H1 (cell line): ENCODE measurements at regions not wholly inside any gene's neighbourhood (a gene's known extent, or its start where the extent isn't known, plus 50 kb on each side); places are given as distances from the start of the nearest gene placed in this dataset.

ENCODE experiments used
- CTCF ChIA-PET: fragments of 300-600 bp; sonication (Branson Sonifier 250); formaldehyde crosslinking; loops from one replicate; lab custom pipeline; 2021; ENCODE audit not compliant: partially characterized antibody; lab: Charles Lee
- POLR2A ChIA-PET: fragments of 300-600 bp; sonication (Branson Sonifier 250); formaldehyde crosslinking; loops from one replicate; lab custom pipeline; 2021; ENCODE audit warnings: inconsistent platforms; ENCODE audit not compliant: partially characterized antibody; lab: Charles Lee
- DNase-seq, 2 experiments: peaks; one replicate each; pipeline versions ENCODE4 v3.0.0 to v3.0.0-alpha.2; 2010 to 2022; ENCODE audit warnings: low spot score in 2 of 2, low read depth in 1 of 2, mixed read lengths in 1 of 2
- FAIRE-seq: peaks from 2 replicates; lab custom pipeline; 2011; peaks lifted over from hg19 to GRCh38; lab: Jason Lieb, UNC
- H2AFZ ChIP-seq: 2 replicates; pipeline ENCODE4 v1.8.1; 2012; ENCODE audit warnings: low read length, inconsistent platforms
- H2AK5ac ChIP-seq: 2 replicates; pipeline ENCODE4 v1.6.1; 2013; ENCODE audit warnings: low read depth, low read length
- H2BK120ac ChIP-seq: replicated peaks from 2 replicates; pipeline ENCODE3; 2013; ENCODE audit warnings: low read depth, low read length, inconsistent platforms
- H2BK12ac ChIP-seq: 2 replicates; pipeline ENCODE4 v1.6.1; 2013; ENCODE audit warnings: low read depth, low read length
- H2BK15ac ChIP-seq: 2 replicates; pipeline ENCODE4 v1.6.1; 2013; ENCODE audit warnings: low read length
- H2BK20ac ChIP-seq: 2 replicates; pipeline ENCODE4 v1.6.1; 2013; ENCODE audit warnings: low read length
- H2BK5ac ChIP-seq: 2 replicates; pipeline ENCODE4 v1.6.1; 2013; ENCODE audit warnings: low read depth, low read length
- H3K14ac ChIP-seq: 2 replicates; pipeline ENCODE4 v1.6.1; 2013; ENCODE audit warnings: inconsistent platforms; ENCODE audit not compliant: insufficient read length
- H3K18ac ChIP-seq: 2 replicates; pipeline ENCODE4 v1.6.1; 2013; ENCODE audit warnings: low read length; ENCODE audit errors: extremely low read depth
- H3K23ac ChIP-seq: 2 replicates; pipeline ENCODE4 v1.6.1; 2013; ENCODE audit warnings: inconsistent platforms; ENCODE audit not compliant: insufficient read length
- H3K23me2 ChIP-seq: 2 replicates; pipeline ENCODE4 v1.6.1; 2013; ENCODE audit warnings: low read depth, low read length
- H3K27ac ChIP-seq: 2 replicates; pipeline ENCODE4 v1.6.1; 2011; ENCODE audit warnings: low read depth, low read length, inconsistent platforms
- H3K27me3 ChIP-seq, 4 experiments: replicated peaks in 1 of 4; 1 replicate in 1 of 4; 2 replicates in 3 of 4; pipeline versions ENCODE4 v1.6.1 to v1.8.1; 2011 to 2013; ENCODE audit warnings: low read length in 3 of 4, mild to moderate bottlenecking in 3 of 4, inconsistent platforms in 2 of 4, mixed read lengths in 2 of 4, moderate library complexity in 1 of 4; ENCODE audit not compliant: control insufficient read depth in 3 of 4, insufficient read depth in 3 of 4; ENCODE audit errors: extremely low read depth in 1 of 4
- H3K36me3 ChIP-seq, 4 experiments: 2 replicates each; pipeline versions ENCODE4 v1.6.1 to v1.8.1; 2011 to 2013; ENCODE audit warnings: mild to moderate bottlenecking in 4 of 4, low read length in 3 of 4, moderate library complexity in 2 of 4, control low read depth in 1 of 4, inconsistent platforms in 1 of 4; ENCODE audit not compliant: insufficient read depth in 4 of 4, control insufficient read depth in 2 of 4
- H3K4ac ChIP-seq: replicated peaks from 2 replicates; pipeline ENCODE3; 2013; ENCODE audit warnings: low read length, low read depth, mixed read lengths, inconsistent platforms; ENCODE audit not compliant: insufficient read length
- H3K4me1 ChIP-seq, 4 experiments: replicated peaks in 1 of 4; 1 replicate in 1 of 4; 2 replicates in 3 of 4; pipeline versions ENCODE4 v1.6.1 to v1.8.1; 2011 to 2013; ENCODE audit warnings: low read length in 3 of 4, inconsistent platforms in 2 of 4, mixed read lengths in 1 of 4; ENCODE audit not compliant: insufficient read depth in 4 of 4, control insufficient read depth in 3 of 4
- H3K4me2 ChIP-seq, 2 experiments: 2 replicates each; pipeline versions ENCODE4 v1.6.1 to v1.8.1; 2011 to 2013; ENCODE audit warnings: low read depth in 2 of 2, low read length in 2 of 2, control low read depth in 1 of 2, inconsistent platforms in 1 of 2, mild to moderate bottlenecking in 1 of 2; ENCODE audit not compliant: insufficient read depth in 1 of 2
- H3K4me3 ChIP-seq, 4 experiments: fragments of 200-600, 300-600 bp in 1 of 4; sonication (generic), shearing (Covaris generic), sonication (Bioruptor Twin) in 1 of 4; 2 replicates each; pipeline versions ENCODE4 v1.5.1 to v1.8.1; 2011 to 2016; ENCODE audit warnings: low read length in 4 of 4, low read depth in 3 of 4, control low read depth in 2 of 4, inconsistent platforms in 2 of 4, mild to moderate bottlenecking in 2 of 4, mixed read lengths in 1 of 4, moderate library complexity in 1 of 4; ENCODE audit not compliant: insufficient read depth in 2 of 4; ENCODE audit errors: extremely low read depth in 1 of 4
- H3K56ac ChIP-seq: replicated peaks from 2 replicates; pipeline ENCODE3; 2013; ENCODE audit warnings: low read depth, mild to moderate bottlenecking, mixed read lengths, low read length, inconsistent platforms; ENCODE audit not compliant: insufficient read length
- H3K79me1 ChIP-seq: 2 replicates; pipeline ENCODE4 v1.6.1; 2013; ENCODE audit warnings: low read depth, low read length, control low read depth
- H3K79me2 ChIP-seq, 2 experiments: 2 replicates each; pipeline versions ENCODE4 v1.6.1 to v1.8.1; 2012 to 2013; ENCODE audit warnings: low read length in 2 of 2, mild to moderate bottlenecking in 2 of 2, inconsistent platforms in 1 of 2; ENCODE audit not compliant: insufficient read depth in 2 of 2, control insufficient read depth in 1 of 2
- H3K9ac ChIP-seq, 4 experiments: replicated peaks in 1 of 4; 1 replicate in 1 of 4; 2 replicates in 3 of 4; pipeline versions ENCODE4 v1.6.1 to v1.8.1; 2011 to 2013; ENCODE audit warnings: low read depth in 3 of 4, low read length in 3 of 4, control low read depth in 2 of 4, mild to moderate bottlenecking in 2 of 4, moderate library complexity in 2 of 4, inconsistent platforms in 1 of 4; ENCODE audit errors: extremely low read depth in 1 of 4
- H3K9me3 ChIP-seq, 2 experiments: 2 replicates each; pipeline versions ENCODE4 v1.6.1 to v1.8.1; 2012 to 2013; ENCODE audit warnings: mild to moderate bottlenecking in 2 of 2, moderate library complexity in 2 of 2, control low read depth in 1 of 2, inconsistent platforms in 1 of 2, low read depth in 1 of 2, low read length in 1 of 2, mixed read lengths in 1 of 2; ENCODE audit not compliant: insufficient read depth in 2 of 2
- H4K20me1 ChIP-seq, 2 experiments: replicated peaks in 1 of 2; 2 replicates each; pipeline versions ENCODE3 to v1.8.1; 2011 to 2013; ENCODE audit warnings: inconsistent platforms in 2 of 2, low read length in 2 of 2, mild to moderate bottlenecking in 1 of 2; ENCODE audit not compliant: insufficient read depth in 2 of 2, control insufficient read depth in 1 of 2
- H4K5ac ChIP-seq: 2 replicates; pipeline ENCODE4 v1.6.1; 2013; ENCODE audit warnings: low read length, low read depth, mixed read lengths, inconsistent platforms; ENCODE audit not compliant: insufficient read length
- H4K8ac ChIP-seq: 2 replicates; pipeline ENCODE4 v1.8.0; 2013; ENCODE audit warnings: mild to moderate bottlenecking, moderate library complexity, low read length, inconsistent platforms; ENCODE audit not compliant: insufficient read depth; ENCODE audit errors: extremely low read depth
- H4K91ac ChIP-seq: replicated peaks from 2 replicates; pipeline ENCODE3; 2013; ENCODE audit warnings: low read length, mixed read lengths, inconsistent platforms; ENCODE audit not compliant: insufficient read length
- EZH2 ChIP-seq: fragments of 200-600 bp; sonication (generic); IDR thresholded peaks from 2 replicates; pipeline ENCODE4 v1.7.1; 2012; ENCODE audit warnings: low read depth, mild to moderate bottlenecking, moderate library complexity, low read length, inconsistent platforms; ENCODE audit not compliant: severe bottlenecking
- HDAC6 ChIP-seq: IDR thresholded peaks from one replicate; pipeline ENCODE4 v1.7.1; 2012; ENCODE audit warnings: low read depth, mild to moderate bottlenecking, inconsistent platforms, low read length, moderate library complexity
- KDM1A ChIP-seq: fragments of 200-600, 300-600 bp; sonication (generic); IDR thresholded peaks from 2 replicates; pipeline ENCODE4 v1.7.1; 2016; ENCODE audit warnings: mild to moderate bottlenecking, low read length, borderline replicate concordance
- KDM5A ChIP-seq: fragments of 200-600 bp; IDR thresholded peaks from 2 replicates; pipeline ENCODE4 v1.7.1; 2012; ENCODE audit warnings: mild to moderate bottlenecking, low read length, inconsistent platforms, mixed read lengths
- SIRT6 ChIP-seq: IDR thresholded peaks from one replicate; pipeline ENCODE4 v1.7.1; 2012; ENCODE audit warnings: low read length, inconsistent platforms
- SIX5 ChIP-seq: IDR thresholded peaks from 2 replicates; pipeline ENCODE4 v1.6.1; 2011; ENCODE audit warnings: mild to moderate bottlenecking, low read depth, low read length
- SP2 ChIP-seq: IDR thresholded peaks from 2 replicates; pipeline ENCODE4 v1.6.1; 2012; ENCODE audit warnings: mild to moderate bottlenecking, low read length, inconsistent platforms
- SRF ChIP-seq: IDR thresholded peaks from 2 replicates; pipeline ENCODE4 v1.6.1; 2011; ENCODE audit warnings: mild to moderate bottlenecking, low read depth, low read length, moderate library complexity
- TBP ChIP-seq: IDR thresholded peaks from 2 replicates; pipeline ENCODE4 v1.6.1; 2011; ENCODE audit warnings: low read depth, low read length, improper control_type of control experiment
- TEAD4 ChIP-seq: IDR thresholded peaks from 2 replicates; pipeline ENCODE4 v1.6.1; 2012; ENCODE audit warnings: low read depth, low read length, inconsistent platforms, mixed read lengths
- ZNF274 ChIP-seq: IDR thresholded peaks from 2 replicates; pipeline ENCODE4 v1.7.0; 2012; ENCODE audit warnings: low read length, borderline replicate concordance; ENCODE audit errors: extremely low read depth
- WGBS, 2 experiments: shearing (Covaris generic) in 1 of 2; methylation state at CpG; one replicate each; pipeline versions ENCODE4 v1.1.6 to v1.1.7; 2013 to 2015; ENCODE audit warnings: low lambda C conversion rate in 2 of 2, mixed read lengths in 2 of 2, inconsistent platforms in 1 of 2, low coverage in 1 of 2, missing lambda C conversion rate in 1 of 2; ENCODE audit not compliant: insufficient replicate concordance in 2 of 2, insufficient coverage in 1 of 2, insufficient read length in 1 of 2; ENCODE audit errors: extremely low coverage in 1 of 2, missing lambda C conversion rate in 1 of 2; 5-methylcytosine and 5-hydroxymethylcytosine counted together
- TF ChIP-seq, protein P1 (sequence below): IDR thresholded peaks from 2 replicates; pipeline ENCODE4 v1.6.1; 2011; ENCODE audit warnings: low read depth, mild to moderate bottlenecking, low read length; ENCODE audit not compliant: insufficient read depth
- TF ChIP-seq, protein P2 (sequence below): IDR thresholded peaks from 2 replicates; pipeline ENCODE4 v1.6.1; 2012; ENCODE audit warnings: low read length, inconsistent platforms

DNA sequence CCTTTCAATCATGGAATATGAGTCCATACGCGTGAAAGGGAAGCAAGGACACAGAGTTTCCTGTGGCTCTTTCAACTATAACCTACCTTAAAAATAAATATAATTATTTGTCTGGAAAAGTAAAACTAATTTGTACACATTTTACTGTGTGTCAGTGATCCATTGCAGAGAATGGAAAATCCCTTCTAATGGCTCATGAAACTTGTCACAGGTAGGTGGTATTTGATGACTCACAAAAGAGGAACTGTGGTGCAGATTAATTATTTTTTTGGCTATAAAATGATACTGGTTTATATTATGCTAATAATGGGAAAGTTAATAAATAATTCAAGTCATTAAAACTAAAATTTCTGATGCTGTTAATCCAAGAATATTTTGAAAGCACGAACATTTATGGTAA, 792.2 kb downstream of the METTL15 start:
- Histone ChIP-seq H3K36me3 (no peaks in the 10 kb centered on the region), H4K8ac (no peak overlapping the region), H3K9me3 (no peaks in the 10 kb centered on the region), H3K79me2 (no peaks in the 10 kb centered on the region), H3K27ac (no peak overlapping the region), H3K18ac (no peak overlapping the region), H2BK12ac (no peak overlapping the region), H2BK5ac (no peak overlapping the region), H3K4ac (no peak overlapping the region), H4K5ac (no peak overlapping the region), H3K23ac (no peak overlapping the region), H2BK15ac (no peak overlapping the region), H3K4me1 (no peaks in the 10 kb centered on the region), H2BK120ac (no peak overlapping the region), H4K20me1 (no peaks in the 10 kb centered on the region), H3K27me3 (no peaks in the 10 kb centered on the region), H3K4me2 (no peak overlapping the region), H3K56ac (no peak overlapping the region), H3K9ac (no peak overlapping the region), H2BK20ac (no peak overlapping the region), H2AFZ (no peak overlapping the region), H3K4me3 (no peak overlapping the region), H3K23me2 (no peaks in the 10 kb centered on the region), H3K79me1 (no peaks in the 10 kb centered on the region), H3K14ac (no peak overlapping the region), H4K91ac (no peak overlapping the region), H2AK5ac (no peak overlapping the region)
- CTCF ChIA-PET, result interaction anchor here (0.9 to 1.0 kb wide), 2 partner anchors 13 to 162 kb away, joined by 3 read pairs; no protein-coding TSS in a partner anchor
- DNase-seq (no peak), FAIRE-seq (no peak)
- WGBS, 2 experiments, result 96% methylated on average over 3 of the region's 3 CpGs; no CpG with 5 or more reads in 1 of the 2 experiments
- POLR2A ChIA-PET, result no interaction called here
- TF ChIP-seq, protein P1, sequence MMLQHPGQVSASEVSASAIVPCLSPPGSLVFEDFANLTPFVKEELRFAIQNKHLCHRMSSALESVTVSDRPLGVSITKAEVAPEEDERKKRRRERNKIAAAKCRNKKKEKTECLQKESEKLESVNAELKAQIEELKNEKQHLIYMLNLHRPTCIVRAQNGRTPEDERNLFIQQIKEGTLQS, result no peak
- TF ChIP-seq HDAC6 (no peak), TEAD4 (no peak), TBP (no peak), SRF (no peak), SIRT6 (no peak), EZH2 (no peak), KDM5A (no peak), SIX5 (no peak), KDM1A (no peak), SP2 (no peak), ZNF274 (no peak)
- TF ChIP-seq, protein P2, sequence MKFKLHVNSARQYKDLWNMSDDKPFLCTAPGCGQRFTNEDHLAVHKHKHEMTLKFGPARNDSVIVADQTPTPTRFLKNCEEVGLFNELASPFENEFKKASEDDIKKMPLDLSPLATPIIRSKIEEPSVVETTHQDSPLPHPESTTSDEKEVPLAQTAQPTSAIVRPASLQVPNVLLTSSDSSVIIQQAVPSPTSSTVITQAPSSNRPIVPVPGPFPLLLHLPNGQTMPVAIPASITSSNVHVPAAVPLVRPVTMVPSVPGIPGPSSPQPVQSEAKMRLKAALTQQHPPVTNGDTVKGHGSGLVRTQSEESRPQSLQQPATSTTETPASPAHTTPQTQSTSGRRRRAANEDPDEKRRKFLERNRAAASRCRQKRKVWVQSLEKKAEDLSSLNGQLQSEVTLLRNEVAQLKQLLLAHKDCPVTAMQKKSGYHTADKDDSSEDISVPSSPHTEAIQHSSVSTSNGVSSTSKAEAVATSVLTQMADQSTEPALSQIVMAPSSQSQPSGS, result no peak
